CD4-positive, alpha-beta T cell treated with Interleukin-6 at 100 ng/mL for 8 hours (primary cell): ENCODE measurements at regions not wholly inside any gene's neighbourhood (a gene's known extent, or its start where the extent isn't known, plus 50 kb on each side); places are given as distances from the start of the nearest gene placed in this dataset.

Source experiments
- DNase-seq: peaks from one replicate; pipeline ENCODE4 v3.0.0-alpha.2; 2020; ENCODE audit warnings: mixed read lengths, low spot score

DNA sequence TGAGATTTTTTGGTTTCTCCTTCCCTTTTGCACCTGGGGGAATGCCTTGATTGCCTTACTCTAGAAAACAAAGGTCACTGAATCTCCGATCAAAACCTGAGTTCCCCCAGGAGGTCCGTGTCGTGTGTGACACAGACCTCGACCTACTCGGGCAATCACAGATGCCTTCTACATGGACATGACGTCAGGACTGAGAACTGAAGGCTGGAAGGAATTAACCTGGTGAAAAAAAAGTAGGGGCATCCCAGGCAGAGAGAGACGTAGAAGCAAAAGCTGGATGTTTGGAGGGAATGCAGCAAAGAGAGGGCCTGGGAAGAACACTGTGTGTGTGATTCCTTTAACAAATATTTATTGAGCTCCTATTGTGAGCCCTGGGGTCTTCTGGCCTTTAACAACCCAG is 178.0 kb downstream of the PRDM2 start:
- no peak for DNase-seq

DNA sequence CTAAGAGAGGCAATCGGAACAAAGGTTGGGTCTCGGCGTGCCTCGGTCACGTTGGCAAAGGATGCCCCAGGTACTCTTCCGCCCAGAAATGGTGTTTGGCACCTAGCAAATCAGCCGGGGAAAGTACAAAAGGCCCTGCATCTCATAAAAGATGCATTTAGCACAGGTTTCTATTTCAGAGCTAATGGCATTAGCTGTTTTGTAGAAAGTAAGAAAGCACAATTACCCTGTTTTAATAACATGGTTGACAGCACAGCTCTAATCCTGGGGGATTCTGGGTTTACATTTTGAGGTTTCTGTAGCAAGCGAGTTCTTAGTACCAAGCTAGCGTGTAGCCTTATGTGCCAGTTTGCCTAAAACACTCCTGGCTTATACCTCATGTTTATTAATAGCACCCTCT is 178.5 kb downstream of the PRDM2 start:
- DNase-seq = no peak

DNA sequence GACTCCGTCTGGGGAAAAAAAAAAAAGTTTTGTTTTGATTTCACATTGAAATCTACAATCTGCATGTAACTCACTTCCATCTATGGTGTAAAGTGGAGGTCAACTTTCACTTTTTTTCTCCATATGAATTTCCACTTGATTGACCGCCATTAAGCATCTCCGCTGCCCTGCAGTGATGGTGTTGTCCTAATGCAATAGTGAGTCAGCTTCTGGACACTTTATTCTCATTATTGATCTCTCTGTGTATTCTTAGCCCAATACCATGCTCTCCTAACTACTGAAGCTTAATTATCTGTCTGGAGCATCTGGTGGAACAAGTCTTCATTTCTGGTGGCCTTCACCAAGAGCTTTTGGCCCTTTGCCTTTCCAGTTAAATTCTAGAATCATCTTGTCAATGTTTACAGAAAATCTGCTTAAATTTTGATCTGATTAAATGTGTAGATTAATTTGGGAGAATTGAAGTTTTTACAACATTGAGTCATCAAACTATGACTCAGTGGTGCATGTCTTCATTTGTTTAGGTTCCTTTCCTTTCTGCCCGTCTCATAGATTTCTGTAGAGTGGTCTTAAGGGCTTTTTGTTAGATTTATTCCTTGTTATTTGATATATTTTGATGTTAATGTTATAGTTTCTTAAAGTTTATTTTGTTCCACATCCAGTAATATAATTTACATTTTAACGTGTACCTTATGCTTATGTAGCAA is 181.5 kb downstream of the PRDM2 start:
- DNase-seq = no peak

GRCh38 chr1:13888351-13888986 is 188.5 kb downstream of the PRDM2 start:
- no peak for DNase-seq

DNA sequence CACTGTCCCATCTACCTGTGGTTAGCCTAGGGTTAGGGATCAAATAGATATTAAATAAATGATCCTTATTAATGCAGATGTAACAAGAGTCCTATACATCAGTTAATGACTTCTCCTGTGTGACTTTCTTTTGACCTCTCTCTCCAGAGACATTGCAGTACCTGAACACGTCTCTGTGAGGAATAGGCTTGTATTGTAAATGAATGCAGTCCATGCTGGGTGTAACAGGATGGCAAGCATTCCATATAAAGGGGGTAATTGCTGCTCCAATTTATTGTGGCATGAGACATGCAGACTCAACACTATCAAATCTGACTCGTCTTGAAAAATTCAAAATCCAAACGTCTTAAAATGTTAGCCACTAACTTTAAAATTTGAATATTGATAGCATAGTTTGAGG is 189.5 kb downstream of the PRDM2 start:
- no peak for DNase-seq

- no peak for DNase-seq
Observed at GRCh38 chr1:13890766-13891165, 190.8 kb downstream of the PRDM2 start.

DNA sequence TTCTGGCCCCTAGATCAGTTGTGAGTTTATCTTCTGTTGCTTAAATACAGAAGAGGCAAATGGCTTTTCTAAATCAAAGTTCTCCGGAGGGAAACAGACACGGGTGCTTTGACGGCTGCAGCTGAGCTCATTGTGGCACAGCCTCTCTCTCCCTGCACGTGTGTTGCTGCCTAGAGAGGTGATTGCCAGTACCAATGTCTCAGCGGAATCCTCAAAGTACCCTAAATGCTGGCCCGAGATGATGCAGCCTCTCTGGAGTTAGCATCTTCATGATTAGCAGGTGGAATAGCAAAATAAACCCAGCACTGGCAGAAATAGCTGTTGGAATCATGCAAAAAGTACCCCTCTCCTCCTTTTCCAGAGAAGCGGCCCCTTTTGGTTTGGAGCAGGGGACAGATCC is 192.2 kb downstream of the PRDM2 start:
- DNase-seq = no peak

DNA sequence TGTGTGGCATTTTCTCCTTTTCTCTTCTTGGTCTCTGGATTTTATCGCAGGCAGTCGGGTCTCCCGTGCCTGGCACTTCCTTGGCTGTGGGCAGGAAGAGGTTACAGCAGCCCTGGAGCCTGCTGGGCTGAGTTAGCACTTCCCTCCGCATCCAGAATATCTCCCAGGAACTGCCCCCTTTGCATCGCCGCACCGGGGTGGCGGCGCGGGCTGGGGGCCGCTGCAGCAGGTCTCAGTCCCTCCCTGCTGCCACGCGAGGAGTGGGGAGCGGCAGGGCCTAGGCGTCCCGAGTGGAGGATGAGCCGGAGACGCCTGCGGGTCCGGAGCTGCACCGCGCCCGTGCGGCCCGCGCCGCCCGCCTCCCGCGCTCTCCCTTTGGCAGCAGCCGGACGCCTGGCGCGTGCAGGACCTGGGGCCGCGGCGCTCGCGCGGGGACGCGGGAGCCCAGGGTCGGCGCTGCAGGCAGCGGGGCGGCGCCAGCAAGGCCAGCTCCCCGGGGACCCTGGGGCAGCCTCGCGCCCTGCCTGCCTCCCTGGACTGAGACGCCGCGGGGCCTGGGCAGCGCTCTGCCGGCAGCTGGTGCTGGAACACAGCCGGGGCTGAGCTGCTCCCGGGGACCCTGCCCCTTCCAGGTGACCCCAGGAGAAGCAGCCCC is 192.8 kb downstream of the PRDM2 start:
- DNase-seq = no peak

GRCh38 chr1:13893409-13893821 is 193.4 kb downstream of the PRDM2 start:
- no peak for DNase-seq

GRCh38 chr1:13896932-13897331 is 196.9 kb downstream of the PRDM2 start:
- no peak for DNase-seq

- DNase-seq = no peak
Observed at GRCh38 chr1:13898406-13898805, 198.4 kb downstream of the PRDM2 start.

DNA sequence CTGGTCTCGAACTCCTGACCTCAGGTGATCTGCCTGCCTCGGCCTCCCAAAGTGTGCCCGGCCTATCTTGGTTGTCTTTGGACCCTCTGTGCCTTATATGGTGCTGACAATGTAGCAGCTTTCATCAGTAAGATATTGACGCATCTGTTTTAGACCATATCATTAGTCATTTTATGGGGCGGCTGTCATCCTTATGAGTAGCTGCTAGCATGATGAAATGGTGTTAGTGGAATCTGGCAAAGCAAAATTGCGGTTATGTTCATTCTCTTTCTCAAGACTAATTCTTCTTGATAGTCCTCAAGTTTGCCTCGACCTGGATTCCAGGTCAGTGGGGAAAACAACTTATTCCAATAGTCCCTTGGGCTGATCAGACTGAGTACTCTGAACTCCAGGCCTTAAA is 199.9 kb downstream of the PRDM2 start:
- DNase-seq = no peak

DNA sequence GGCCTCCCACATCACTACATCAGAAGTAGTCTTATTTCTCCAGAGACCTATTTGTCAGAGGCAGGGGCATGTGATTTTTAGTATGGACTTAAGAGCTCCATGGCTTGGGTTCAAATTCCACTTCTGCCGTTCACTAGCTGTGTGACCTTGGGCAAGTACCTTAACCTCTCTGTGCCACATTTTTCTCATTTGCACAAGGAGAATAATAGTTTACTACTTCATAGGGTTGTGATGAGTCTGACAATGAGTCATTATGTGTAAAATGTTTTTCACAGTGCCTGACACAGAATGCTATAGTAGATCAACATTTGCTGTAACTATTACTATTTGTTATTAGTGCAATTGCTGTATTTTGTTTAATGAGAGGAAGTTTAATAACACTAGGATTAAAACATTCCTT is 200.6 kb downstream of the PRDM2 start:
- no peak for DNase-seq

DNA sequence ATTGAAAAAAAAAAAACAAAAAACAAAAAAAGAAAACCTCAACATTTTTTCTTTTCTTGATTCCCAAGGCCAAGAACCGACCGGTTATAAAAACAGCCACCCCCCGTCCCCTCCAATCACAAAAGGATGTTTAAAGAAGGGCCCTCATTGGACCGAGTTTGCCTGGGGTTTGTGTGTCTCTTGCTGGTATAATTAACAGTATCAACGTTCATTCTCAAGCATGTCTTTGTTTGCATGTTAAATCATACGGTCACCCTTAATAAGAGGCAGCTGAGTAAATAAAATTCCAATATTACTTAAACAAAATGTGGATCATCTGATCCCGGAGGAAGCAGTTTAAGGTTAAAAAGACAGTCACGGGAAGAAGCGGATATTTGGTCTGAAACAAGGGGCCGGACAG is 201.1 kb downstream of the PRDM2 start:
- no peak for DNase-seq

- DNase-seq = no peak
Observed at GRCh38 chr1:13901597-13901996, 201.6 kb downstream of the PRDM2 start.

GRCh38 chr1:13908128-13908527 is 208.1 kb downstream of the PRDM2 start:
- no peak for DNase-seq

DNA sequence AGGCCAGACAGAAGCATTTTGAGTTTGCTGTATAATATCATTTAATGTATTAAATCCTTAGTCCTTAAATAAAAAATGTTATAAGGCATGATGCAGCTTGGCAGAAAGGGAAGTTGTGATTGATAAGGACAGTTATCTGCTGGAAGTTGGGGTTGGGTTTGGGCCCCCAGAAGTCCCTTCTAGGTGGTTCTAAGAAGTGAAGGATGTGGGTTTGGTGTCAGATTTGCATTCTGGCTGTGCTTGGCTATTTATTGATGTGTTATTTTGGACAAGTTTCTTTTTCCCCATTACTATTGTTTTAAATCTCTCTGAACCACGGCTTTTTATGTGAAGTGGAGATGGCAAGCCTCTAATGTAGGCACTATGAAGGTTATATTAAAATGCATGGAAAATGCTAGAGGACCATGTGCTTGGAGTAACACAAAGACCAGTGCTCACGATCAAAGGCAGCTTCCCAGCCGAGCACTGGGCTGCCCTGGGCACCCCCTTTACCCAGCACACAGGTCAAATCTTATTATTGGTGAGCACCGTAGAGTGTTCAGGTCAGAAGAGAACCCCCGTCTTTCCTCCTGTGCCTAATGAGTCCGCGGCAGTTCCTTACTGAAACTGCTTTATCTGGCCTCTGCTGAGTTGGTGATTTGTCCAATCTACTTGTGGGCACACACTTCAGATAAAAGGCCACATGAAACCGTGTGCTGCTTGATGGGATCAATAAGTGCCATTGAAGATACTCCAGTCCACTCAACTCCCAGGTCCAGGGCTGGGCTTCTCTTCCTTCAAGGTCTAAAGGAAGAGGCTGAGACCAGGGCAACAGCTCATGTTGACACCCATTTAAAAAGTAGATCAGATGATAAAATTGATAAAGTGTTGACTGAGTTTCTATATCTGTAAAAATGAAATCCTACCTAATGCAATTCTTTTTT is 212.0 kb downstream of the PRDM2 start:
- no peak for DNase-seq

GRCh38 chr1:13913396-13913795 is 213.4 kb downstream of the PRDM2 start:
- DNase-seq = no peak

DNA sequence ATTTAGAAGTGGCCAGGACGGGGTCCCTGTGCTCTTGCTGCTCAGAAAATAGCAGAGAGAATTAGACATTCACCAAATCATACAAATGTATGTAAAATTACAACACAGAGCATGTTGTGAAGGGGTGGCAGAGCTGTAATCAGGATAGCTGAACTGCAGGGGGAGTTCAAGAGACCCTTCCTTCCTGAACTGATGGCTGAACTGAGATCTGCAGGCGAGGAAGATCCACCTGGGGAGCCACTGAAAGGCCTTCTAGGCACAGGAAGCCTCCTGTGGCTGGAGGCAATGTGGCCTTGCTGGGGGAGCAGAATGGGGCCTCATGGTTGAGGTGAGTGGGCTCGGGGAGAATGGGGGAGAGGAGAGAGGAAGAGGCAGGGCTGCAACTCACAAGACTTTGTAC is 216.5 kb downstream of the PRDM2 start:
- DNase-seq = no peak

- DNase-seq = no peak
Observed at GRCh38 chr1:13917607-13918006, 217.6 kb downstream of the PRDM2 start.

- no peak for DNase-seq
Observed at GRCh38 chr1:13918862-13919261, 218.9 kb downstream of the PRDM2 start.

GRCh38 chr1:13921190-13921589 is 221.2 kb downstream of the PRDM2 start:
- DNase-seq = no peak
